Suprapubic skin (tissue), 4 donors: ENCODE measurements at regions not wholly inside any gene's neighbourhood (a gene's known extent, or its start where the extent isn't known, plus 50 kb on each side); places are given as distances from the start of the nearest gene placed in this dataset.

Experiments
- POLR2A ChIP-seq, 2 donors: fragments of 450-650 bp; IDR thresholded peaks; one replicate each; pipeline ENCODE4 v1.6.1; 2017; ENCODE audit warnings: antibody characterized with exemption in 2 of 2, mild to moderate bottlenecking in 2 of 2, moderate library complexity in 2 of 2
- POLR2AphosphoS5 ChIP-seq, 3 donors: sonication (generic); formaldehyde crosslinking; IDR thresholded peaks; one replicate each; pipeline ENCODE4 v1.6.1; 2017; ENCODE audit warnings: antibody characterized with exemption in 3 of 3
- TF ChIP-seq, protein P1 (sequence below), 2 donors: fragments of 200-600 bp in 1 of 2; fragments of 450-650 bp in 1 of 2; sonication (generic) in 1 of 2; IDR thresholded peaks; one replicate each; pipeline ENCODE4 v1.5.1; 2016 to 2019; ENCODE audit warnings: antibody characterized with exemption in 2 of 2, mild to moderate bottlenecking in 1 of 2, moderate library complexity in 1 of 2

- TF ChIP-seq, protein P1, sequence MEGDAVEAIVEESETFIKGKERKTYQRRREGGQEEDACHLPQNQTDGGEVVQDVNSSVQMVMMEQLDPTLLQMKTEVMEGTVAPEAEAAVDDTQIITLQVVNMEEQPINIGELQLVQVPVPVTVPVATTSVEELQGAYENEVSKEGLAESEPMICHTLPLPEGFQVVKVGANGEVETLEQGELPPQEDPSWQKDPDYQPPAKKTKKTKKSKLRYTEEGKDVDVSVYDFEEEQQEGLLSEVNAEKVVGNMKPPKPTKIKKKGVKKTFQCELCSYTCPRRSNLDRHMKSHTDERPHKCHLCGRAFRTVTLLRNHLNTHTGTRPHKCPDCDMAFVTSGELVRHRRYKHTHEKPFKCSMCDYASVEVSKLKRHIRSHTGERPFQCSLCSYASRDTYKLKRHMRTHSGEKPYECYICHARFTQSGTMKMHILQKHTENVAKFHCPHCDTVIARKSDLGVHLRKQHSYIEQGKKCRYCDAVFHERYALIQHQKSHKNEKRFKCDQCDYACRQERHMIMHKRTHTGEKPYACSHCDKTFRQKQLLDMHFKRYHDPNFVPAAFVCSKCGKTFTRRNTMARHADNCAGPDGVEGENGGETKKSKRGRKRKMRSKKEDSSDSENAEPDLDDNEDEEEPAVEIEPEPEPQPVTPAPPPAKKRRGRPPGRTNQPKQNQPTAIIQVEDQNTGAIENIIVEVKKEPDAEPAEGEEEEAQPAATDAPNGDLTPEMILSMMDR (IDR thresholded peaks at IDR 0.05), result no peak
- TF ChIP-seq POLR2AphosphoS5 (IDR thresholded peaks at IDR 0.05), result no peak
- TF ChIP-seq POLR2A (IDR thresholded peaks at IDR 0.05), result no peak
Observed at GRCh38 chr15:62407216-62407615, 242.1 kb upstream of the C2CD4B start.
